Epithelial cell of esophagus (primary cell): ENCODE measurements at regions not wholly inside any gene's neighbourhood (a gene's known extent, or its start where the extent isn't known, plus 50 kb on each side); places are given as distances from the start of the nearest gene placed in this dataset.

Source experiments
- DNase-seq: peaks from one replicate; pipeline ENCODE4 v3.0.0; 2010; ENCODE audit warnings: low read depth
- H3K4me3 ChIP-seq: 2 replicates; pipeline ENCODE4 v1.5.1; 2011; ENCODE audit warnings: mild to moderate bottlenecking, low read length, control low read depth
- CTCF ChIP-seq: IDR thresholded peaks from 2 replicates; pipeline ENCODE4 v1.5.1; 2011; ENCODE audit warnings: low read depth, mild to moderate bottlenecking, low read length, control low read depth, inconsistent platforms; ENCODE audit not compliant: insufficient read depth; ENCODE audit errors: missing control alignments

GRCh38 chr3:3599016-3599415, 200.2 kb upstream of the LRRN1 start:
- DNase-seq = no peak
- no peak for TF ChIP-seq CTCF
- H3K4me3 ChIP-seq = no peak overlapping the region

GRCh38 chr3:3594986-3595385, 204.2 kb upstream of the LRRN1 start:
- H3K4me3 ChIP-seq = no peak overlapping the region
- no peak for TF ChIP-seq CTCF
- DNase-seq = peak; percentile 39

- H3K4me3 ChIP-seq = no peak overlapping the region
- DNase-seq = no peak
- no peak for TF ChIP-seq CTCF
Observed at GRCh38 chr3:3589715-3590130, 209.5 kb upstream of the LRRN1 start.

DNA sequence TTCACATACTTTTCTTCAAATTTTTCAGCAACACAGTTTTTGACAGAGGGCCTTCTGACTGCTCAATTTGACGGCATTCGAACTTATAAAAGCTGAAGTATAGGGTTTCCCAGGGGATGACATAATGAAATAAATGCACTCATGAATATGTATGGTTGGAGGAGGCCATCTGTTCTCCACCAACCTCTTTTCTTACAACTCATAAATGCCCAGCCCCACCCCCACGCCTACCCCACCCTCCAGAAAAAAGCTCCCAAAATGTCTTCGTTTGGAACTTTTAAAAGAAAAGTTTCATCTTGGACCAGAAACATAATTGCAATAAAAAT, 211.6 kb upstream of the LRRN1 start:
- TF ChIP-seq CTCF = no peak
- no peak overlapping the region for H3K4me3 ChIP-seq
- no peak for DNase-seq

DNA sequence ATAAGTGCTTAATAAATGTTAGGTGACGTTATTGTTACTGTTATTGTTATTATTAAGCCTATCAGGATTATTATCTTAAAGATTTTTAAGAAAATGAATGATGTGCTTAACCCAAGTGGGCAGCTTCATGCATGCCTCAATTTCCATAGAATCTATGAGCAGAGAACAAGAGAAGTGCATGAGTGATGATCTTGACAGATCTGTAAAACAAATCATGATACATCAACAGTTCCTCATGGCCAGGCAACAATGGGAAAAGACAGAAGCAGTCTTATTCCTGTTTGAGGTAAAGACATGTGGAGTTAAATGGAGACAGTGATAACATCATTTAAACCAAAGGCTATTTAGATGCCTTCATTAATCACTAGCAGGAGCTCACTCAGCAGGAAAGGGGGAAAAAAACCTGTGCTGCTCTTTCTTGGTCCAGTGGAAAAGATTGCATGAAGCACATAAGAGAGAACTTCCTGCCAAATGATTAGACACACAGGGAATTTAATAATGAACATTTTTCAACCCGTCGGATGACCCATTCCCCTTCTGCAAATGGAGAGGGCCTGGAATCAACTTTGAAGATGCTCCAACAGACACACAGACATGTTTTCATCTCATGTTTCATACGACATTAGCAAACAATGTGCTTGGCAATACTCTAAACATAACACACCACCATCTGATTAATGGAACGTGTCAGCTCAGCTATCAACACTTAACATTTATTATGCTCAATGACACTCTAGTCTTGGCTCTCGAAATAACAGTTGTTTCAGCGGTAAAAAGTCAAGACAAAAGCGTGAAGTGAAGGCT, 212.2 kb upstream of the LRRN1 start:
- TF ChIP-seq CTCF = no peak
- H3K4me3 ChIP-seq = no peak overlapping the region
- DNase-seq = no peak

DNA sequence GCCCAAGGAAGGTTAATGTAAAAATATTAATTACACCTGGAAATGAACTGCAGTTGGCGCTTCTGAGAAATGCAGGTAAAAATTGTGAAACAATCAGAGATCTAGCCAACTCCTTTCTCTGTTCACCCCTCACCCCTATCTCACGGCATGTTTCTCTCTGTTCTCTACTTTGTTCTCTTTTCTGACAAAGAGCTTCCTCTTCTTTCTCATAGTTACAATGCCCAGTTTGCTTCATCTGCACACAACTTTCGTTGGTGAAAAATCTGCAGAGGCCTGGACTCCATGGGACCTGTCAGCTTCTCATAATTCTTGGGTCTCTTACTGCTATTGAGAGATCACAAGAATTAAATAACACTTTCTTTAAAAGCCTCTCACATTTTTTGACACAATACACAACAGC, 212.9 kb upstream of the LRRN1 start:
- DNase-seq = no peak
- H3K4me3 ChIP-seq = no peak overlapping the region
- no peak for TF ChIP-seq CTCF

- no peak for DNase-seq
- TF ChIP-seq CTCF = no peak
- H3K4me3 ChIP-seq = no peak overlapping the region
Observed at GRCh38 chr3:3579658-3580057, 219.6 kb upstream of the LRRN1 start.
